ENCODE measurements at regions not wholly inside any gene's neighbourhood (a gene's known extent, or its start where the extent isn't known, plus 50 kb on each side); places are given as distances from the start of the nearest gene placed in this dataset.

DNA sequence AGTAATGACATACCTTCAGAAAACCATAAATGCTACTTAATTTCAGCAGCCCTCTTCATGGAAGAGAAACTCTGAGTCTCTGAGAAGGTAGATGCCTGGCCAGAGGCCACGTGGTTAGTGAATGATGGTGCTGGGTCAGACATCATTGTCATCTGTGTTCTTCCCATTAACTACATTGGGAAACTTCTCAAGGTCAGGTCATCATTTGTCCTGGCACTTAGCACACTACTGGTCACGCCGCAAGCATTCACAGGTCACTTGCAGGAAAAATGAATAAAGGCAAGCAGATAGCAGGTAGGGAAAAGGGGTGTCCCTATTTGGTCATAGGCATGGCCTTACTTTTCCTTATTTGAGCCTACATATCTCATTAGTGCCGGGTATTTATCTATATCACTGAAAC, 220.1 kb upstream of the PROX1 start:
- Mint-ChIP-seq H3K4me1 (ENCODE audit: unreplicated experiment) (no peaks in the 10 kb centered on the region), H3K36me3 (ENCODE audit: unreplicated experiment) (no peaks in the 10 kb centered on the region), H3K27ac (ENCODE audit: unreplicated experiment) (no peak overlapping the region), H3K4me3 (ENCODE audit: unreplicated experiment) (no peak overlapping the region), H3K9me3 (ENCODE audit: unreplicated experiment) (no peaks in the 10 kb centered on the region), H3K27me3 (ENCODE audit: unreplicated experiment) (no peaks in the 10 kb centered on the region)
- DNase-seq (ENCODE audit: extremely low spot score, unreplicated experiment) = no peak
- TF ChIP-seq, protein P1, sequence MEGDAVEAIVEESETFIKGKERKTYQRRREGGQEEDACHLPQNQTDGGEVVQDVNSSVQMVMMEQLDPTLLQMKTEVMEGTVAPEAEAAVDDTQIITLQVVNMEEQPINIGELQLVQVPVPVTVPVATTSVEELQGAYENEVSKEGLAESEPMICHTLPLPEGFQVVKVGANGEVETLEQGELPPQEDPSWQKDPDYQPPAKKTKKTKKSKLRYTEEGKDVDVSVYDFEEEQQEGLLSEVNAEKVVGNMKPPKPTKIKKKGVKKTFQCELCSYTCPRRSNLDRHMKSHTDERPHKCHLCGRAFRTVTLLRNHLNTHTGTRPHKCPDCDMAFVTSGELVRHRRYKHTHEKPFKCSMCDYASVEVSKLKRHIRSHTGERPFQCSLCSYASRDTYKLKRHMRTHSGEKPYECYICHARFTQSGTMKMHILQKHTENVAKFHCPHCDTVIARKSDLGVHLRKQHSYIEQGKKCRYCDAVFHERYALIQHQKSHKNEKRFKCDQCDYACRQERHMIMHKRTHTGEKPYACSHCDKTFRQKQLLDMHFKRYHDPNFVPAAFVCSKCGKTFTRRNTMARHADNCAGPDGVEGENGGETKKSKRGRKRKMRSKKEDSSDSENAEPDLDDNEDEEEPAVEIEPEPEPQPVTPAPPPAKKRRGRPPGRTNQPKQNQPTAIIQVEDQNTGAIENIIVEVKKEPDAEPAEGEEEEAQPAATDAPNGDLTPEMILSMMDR (IDR thresholded peaks at IDR 0.05) = no peak

DNA sequence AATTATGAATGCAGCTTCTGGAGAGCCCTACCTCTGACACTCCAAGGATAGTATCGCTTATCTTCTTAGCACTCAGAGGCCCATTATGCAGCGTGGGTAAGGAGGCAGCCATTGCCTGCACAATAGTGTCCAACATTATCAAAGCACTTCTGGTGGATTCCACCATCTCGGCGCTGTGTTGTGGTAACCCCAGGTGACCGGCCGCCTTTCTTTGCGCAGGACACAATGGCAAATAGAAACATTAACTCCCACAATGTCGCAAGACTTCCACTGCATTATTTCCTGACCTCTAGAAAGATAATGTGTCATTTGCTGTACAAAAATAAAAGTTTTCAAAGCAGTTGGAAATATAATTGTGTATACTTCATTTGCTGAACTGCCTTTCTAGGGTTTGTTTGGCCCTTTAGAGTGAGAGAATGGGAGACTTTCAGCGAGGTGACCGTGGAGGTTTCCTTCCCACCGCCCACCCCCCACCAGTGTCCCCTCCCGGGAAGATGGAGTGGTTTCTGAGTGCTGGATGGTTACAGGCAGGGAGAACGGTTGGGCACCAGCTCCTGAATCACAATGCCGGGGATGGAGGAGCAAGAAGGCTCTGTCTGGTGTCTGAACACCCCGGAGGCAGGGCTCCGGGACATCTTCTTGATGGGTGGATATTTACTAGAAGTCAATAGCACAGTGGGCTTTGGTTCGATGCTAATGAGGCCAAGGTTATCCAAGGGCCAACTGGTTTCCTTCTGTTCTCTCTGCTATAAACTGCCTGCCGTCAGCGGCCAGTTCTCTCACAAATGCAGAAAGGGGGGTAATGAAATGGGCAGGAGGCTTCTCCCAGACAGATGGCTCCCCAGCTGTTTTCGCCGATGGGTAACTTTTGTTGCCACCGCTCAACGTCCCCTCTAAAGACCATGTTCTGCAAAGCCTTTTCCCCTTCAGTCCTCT, 215.4 kb upstream of the PROX1 start:
- TF ChIP-seq, protein P1 (IDR thresholded peaks at IDR 0.05) = no peak
- no peaks in the 10 kb centered on the region for H3K27me3 Mint-ChIP-seq (ENCODE audit: unreplicated experiment)
- no peaks in the 10 kb centered on the region for H3K9me3 Mint-ChIP-seq (ENCODE audit: unreplicated experiment)
- no peaks in the 10 kb centered on the region for H3K4me1 Mint-ChIP-seq (ENCODE audit: unreplicated experiment)
- H3K36me3 Mint-ChIP-seq (ENCODE audit: unreplicated experiment) = no peaks in the 10 kb centered on the region
- no peak for DNase-seq (ENCODE audit: extremely low spot score, unreplicated experiment)
- no peak overlapping the region for H3K27ac Mint-ChIP-seq (ENCODE audit: unreplicated experiment)
- H3K4me3 Mint-ChIP-seq (ENCODE audit: unreplicated experiment) = no peak overlapping the region

DNA sequence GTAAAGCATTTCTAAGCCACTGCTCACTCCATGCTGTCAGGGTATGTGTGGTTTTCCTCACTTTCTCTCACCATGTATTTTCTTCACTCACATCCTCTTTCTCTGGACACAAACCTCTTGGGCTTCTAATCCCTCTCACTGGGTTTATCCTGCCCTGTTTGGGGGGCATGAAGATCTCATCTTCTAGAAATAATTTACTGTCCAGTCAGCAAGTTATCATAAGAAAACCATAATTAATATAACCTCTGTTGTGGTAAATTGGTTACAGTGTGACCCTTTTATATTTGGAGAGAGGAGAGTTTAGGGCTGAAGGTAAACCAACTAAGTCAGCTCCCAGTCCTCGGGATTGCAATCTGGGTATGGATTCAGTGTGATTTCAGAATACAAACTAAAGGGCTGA, 213.8 kb upstream of the PROX1 start:
- no peaks in the 10 kb centered on the region for H3K4me1 Mint-ChIP-seq (ENCODE audit: unreplicated experiment)
- no peak overlapping the region for H3K27ac Mint-ChIP-seq (ENCODE audit: unreplicated experiment)
- DNase-seq (ENCODE audit: extremely low spot score, unreplicated experiment) = no peak
- H3K4me3 Mint-ChIP-seq (ENCODE audit: unreplicated experiment) = no peak overlapping the region
- H3K36me3 Mint-ChIP-seq (ENCODE audit: unreplicated experiment) = no peaks in the 10 kb centered on the region
- TF ChIP-seq, protein P1 (IDR thresholded peaks at IDR 0.05) = no peak
- no peaks in the 10 kb centered on the region for H3K27me3 Mint-ChIP-seq (ENCODE audit: unreplicated experiment)
- peaks cover 4% of the 10 kb centered on the region for H3K9me3 Mint-ChIP-seq (ENCODE audit: unreplicated experiment)

DNA sequence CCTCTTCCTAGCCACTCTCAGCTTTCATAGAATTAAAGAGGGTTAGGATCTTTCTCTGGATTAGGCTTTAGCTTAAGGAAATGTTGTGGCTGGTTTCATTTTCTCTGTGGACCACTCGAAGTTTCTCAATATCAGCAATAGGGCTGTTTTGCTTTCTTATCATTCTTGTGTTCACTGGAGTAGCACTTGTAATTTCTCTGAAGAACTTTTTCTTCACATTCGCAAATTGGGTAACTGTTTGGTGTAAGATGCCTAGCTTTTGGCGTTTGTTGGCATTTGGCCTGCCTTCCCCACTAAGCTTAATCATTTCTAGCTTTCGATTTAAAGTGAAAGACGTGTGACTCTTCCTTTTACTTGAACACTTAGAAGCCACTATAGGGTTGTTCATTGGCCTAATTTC, 210.8 kb upstream of the PROX1 start:
- Mint-ChIP-seq H3K36me3 (ENCODE audit: unreplicated experiment) (no peaks in the 10 kb centered on the region), H3K27ac (ENCODE audit: unreplicated experiment) (no peak overlapping the region), H3K27me3 (ENCODE audit: unreplicated experiment) (no peaks in the 10 kb centered on the region), H3K4me1 (ENCODE audit: unreplicated experiment) (no peaks in the 10 kb centered on the region), H3K9me3 (ENCODE audit: unreplicated experiment) (peaks cover 4% of the 10 kb centered on the region), H3K4me3 (ENCODE audit: unreplicated experiment) (no peak overlapping the region)
- TF ChIP-seq, protein P1 (IDR thresholded peaks at IDR 0.05) = no peak
- DNase-seq (ENCODE audit: extremely low spot score, unreplicated experiment) = no peak

DNA sequence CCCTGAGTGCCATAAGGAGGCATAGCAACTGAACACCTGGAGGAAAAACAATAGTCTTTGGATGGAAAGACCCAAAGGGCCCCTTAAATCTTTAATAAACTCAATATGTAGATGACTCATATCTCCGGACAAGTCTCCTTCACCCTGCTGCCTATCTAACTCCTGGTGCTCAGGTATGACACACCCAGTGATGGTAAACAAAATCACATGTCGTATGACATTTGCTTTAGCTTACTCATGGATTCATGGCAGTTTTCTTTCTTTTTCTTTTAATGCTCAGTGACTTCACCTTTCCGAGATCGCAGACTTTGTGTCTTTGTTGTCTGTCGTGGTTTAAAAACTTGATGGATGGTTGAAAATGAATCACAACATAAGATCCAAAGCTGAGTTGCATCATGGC, 208.5 kb upstream of the PROX1 start:
- H3K4me1 Mint-ChIP-seq (ENCODE audit: unreplicated experiment) = no peaks in the 10 kb centered on the region
- H3K9me3 Mint-ChIP-seq (ENCODE audit: unreplicated experiment) = peaks cover 4% of the 10 kb centered on the region
- H3K27ac Mint-ChIP-seq (ENCODE audit: unreplicated experiment) = no peak overlapping the region
- no peak overlapping the region for H3K4me3 Mint-ChIP-seq (ENCODE audit: unreplicated experiment)
- TF ChIP-seq, protein P1 (IDR thresholded peaks at IDR 0.05) = no peak
- no peaks in the 10 kb centered on the region for H3K27me3 Mint-ChIP-seq (ENCODE audit: unreplicated experiment)
- no peaks in the 10 kb centered on the region for H3K36me3 Mint-ChIP-seq (ENCODE audit: unreplicated experiment)
- no peak for DNase-seq (ENCODE audit: extremely low spot score, unreplicated experiment)

Data from osteocyte (in vitro differentiated cells).